ENCODE measurements at regions not wholly inside any gene's neighbourhood (a gene's known extent, or its start where the extent isn't known, plus 50 kb on each side); places are given as distances from the start of the nearest gene placed in this dataset.
A peak's percentile ranks its signal among the peaks of the same experiment; 100 is the strongest.

DNA sequence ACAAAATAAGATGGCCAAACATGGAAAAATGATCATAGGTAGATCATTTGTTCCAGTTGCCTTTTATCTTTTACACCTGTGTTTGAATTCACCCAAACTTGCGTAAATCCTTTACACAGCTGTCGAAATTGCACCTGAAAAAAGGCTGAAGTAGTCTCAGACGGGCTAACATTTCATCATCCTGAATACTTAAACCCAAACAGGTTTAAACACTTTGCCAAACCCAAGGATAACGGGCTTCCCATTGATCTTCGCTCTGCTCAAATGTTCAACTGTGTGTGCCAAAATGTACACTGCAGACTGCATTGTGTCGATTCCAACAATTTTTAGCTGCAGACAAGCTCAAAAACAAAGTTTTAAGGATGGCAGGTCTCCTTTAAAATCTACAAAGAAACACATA lies 288.7 kb upstream of the DDHD1 start:
- no peak for TF ChIP-seq POLR2A (IDR thresholded peaks at IDR 0.05)
- TF ChIP-seq CTCF (IDR thresholded peaks at IDR 0.05), result no peak
- no peak for TF ChIP-seq POLR2AphosphoS5 (IDR thresholded peaks at IDR 0.05)
- no peaks in the 10 kb centered on the region for H3K36me3 ChIP-seq
- no peak overlapping the region for H3K27ac ChIP-seq
- no peak overlapping the region for H3K4me3 ChIP-seq
- intact Hi-C loops (cut with DNase I), result no loop called here
- H3K27me3 ChIP-seq (replicated peaks; ENCODE audit: insufficient read depth), result no peaks in the 10 kb centered on the region
- H3K4me1 ChIP-seq (replicated peaks), result no peaks in the 10 kb centered on the region
- no peaks in the 10 kb centered on the region for H3K9me3 ChIP-seq
- DNase-seq (ENCODE audit: low spot score), result no peak
- WGBS, result 63% methylated on average over 6 of the region's 6 CpGs

DNA sequence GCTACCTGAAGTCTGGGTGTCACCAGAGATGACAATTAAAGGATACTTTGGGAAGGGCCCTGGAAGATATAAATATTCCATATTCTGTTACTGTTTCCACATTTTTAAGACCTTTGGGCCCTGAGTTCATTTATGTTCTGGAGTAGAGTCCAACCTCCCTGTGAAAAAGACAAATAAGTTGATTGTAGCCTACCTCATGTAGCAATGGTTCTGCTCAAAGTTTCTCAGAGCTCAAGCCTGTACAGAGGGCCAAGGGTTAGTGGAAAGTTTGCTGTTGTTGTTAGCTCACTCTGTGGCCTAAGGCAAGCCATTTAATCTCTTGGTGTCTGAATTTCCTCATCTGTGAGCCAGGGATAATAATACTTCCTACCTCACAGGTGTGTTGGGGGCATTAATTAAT lies 284.7 kb upstream of the DDHD1 start:
- TF ChIP-seq CTCF (IDR thresholded peaks at IDR 0.05) (no peak), POLR2AphosphoS5 (IDR thresholded peaks at IDR 0.05) (no peak), POLR2A (IDR thresholded peaks at IDR 0.05) (no peak)
- Histone ChIP-seq H3K36me3 (no peaks in the 10 kb centered on the region), H3K27me3 (replicated peaks; ENCODE audit: insufficient read depth) (no peaks in the 10 kb centered on the region), H3K4me1 (replicated peaks) (no peaks in the 10 kb centered on the region), H3K9me3 (no peaks in the 10 kb centered on the region), H3K27ac (no peak overlapping the region), H3K4me3 (no peak overlapping the region)
- no peak for DNase-seq (ENCODE audit: low spot score)
- intact Hi-C loops (cut with DNase I), result loop anchor here (10.0 kb wide), 1 partner anchor 907 kb away; no protein-coding TSS in a partner anchor

DNA sequence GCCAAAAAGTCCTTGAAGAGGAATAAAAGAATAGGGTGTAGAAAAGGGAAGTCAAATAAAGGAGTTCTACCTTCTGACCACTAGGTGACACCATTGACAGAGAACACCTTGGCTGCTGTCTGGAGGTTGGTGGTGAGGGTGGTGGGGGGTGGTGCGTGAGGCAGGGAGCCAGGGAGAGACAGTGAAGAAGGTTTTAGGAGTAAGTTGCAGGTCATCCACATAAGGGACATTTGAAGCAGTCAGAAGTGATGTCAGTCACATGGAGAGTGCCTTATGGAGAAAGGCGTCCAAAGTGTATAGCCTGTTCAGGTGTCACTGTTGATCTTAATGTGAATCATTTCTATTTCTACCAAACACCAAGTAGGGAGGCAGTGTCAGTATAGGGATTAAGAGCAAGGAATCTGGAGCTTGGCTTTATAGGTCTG lies 279.3 kb upstream of the DDHD1 start:
- H3K27ac ChIP-seq, result no peak overlapping the region
- no peaks in the 10 kb centered on the region for H3K9me3 ChIP-seq
- no peaks in the 10 kb centered on the region for H3K36me3 ChIP-seq
- 54% methylated on average over 2 of the region's 2 CpGs for WGBS
- H3K27me3 ChIP-seq (replicated peaks; ENCODE audit: insufficient read depth), result no peaks in the 10 kb centered on the region
- no peaks in the 10 kb centered on the region for H3K4me1 ChIP-seq (replicated peaks)
- DNase-seq (ENCODE audit: low spot score), result no peak
- intact Hi-C loops (cut with DNase I), result loop anchor here (2.0 to 10.0 kb wide), 2 partner anchors 108 to 912 kb away; no protein-coding TSS in a partner anchor
- no peak for TF ChIP-seq POLR2A (IDR thresholded peaks at IDR 0.05)
- no peak for TF ChIP-seq POLR2AphosphoS5 (IDR thresholded peaks at IDR 0.05)
- peak in 3 of 4 experiments; percentile 37 to 50 (median 44) for TF ChIP-seq CTCF (IDR thresholded peaks at IDR 0.05)
- no peak overlapping the region for H3K4me3 ChIP-seq

- Histone ChIP-seq H3K4me3 (no peak overlapping the region), H3K9me3 (no peaks in the 10 kb centered on the region), H3K27me3 (replicated peaks; ENCODE audit: insufficient read depth) (no peaks in the 10 kb centered on the region), H3K36me3 (no peaks in the 10 kb centered on the region), H3K4me1 (replicated peaks) (no peaks in the 10 kb centered on the region), H3K27ac (no peak overlapping the region)
- DNase-seq (ENCODE audit: low spot score), result no peak
- WGBS, result 63% methylated on average over 2 of the region's 2 CpGs
- intact Hi-C loops (cut with DNase I), result loop anchor here (10.0 kb wide), 1 partner anchor 914 kb away; no protein-coding TSS in a partner anchor
- TF ChIP-seq POLR2A (IDR thresholded peaks at IDR 0.05) (no peak), CTCF (IDR thresholded peaks at IDR 0.05) (no peak), POLR2AphosphoS5 (IDR thresholded peaks at IDR 0.05) (no peak)
Measured at GRCh38 chr14:53430870-53431269, 277.7 kb upstream of the DDHD1 start.

DNA sequence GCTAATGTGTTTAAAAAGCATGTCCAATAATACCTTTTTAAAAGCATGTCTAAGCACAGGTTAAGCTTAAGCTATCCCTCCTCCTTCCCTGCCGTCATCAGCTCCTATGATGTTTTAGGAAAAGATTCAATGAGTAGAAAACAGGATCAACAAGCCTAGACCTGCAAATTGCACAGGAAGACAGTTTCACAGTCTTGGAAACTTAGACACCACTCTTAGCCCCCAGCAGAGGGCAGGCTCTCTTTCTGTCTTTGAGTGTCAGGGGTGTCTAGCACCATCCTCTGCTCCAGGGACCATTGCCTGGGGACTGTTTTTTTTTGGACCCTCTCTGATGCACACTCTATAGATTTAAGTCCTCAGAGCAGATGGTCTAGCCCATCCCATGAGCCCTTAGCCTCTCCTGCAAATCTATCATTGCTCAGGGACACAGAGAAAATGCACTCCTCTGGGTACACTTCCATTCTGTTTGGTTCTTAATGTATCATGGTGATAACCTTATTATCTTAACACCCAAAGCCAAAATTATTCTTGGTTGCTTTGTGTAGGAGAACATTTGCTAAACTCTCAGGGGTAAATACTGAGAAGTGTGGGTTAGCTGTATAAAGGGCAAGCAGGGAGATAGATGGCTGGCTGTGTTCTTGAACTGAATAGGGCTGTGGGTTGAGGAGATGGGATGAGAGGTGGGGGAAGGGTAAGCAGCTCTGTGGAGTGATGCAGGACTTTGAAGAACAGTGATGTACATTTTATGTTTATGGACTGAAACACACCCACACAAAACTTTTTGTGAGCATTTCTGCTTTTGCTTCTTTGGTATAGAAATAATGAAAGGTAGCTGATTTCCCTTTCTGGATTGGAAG lies 259.9 kb upstream of the DDHD1 start:
- no peaks in the 10 kb centered on the region for H3K36me3 ChIP-seq
- intact Hi-C loops (cut with DNase I), result no loop called here
- TF ChIP-seq POLR2A (IDR thresholded peaks at IDR 0.05) (no peak), CTCF (IDR thresholded peaks at IDR 0.05) (no peak), POLR2AphosphoS5 (IDR thresholded peaks at IDR 0.05) (no peak)
- H3K4me1 ChIP-seq (replicated peaks), result no peaks in the 10 kb centered on the region
- no peaks in the 10 kb centered on the region for H3K27me3 ChIP-seq (replicated peaks; ENCODE audit: insufficient read depth)
- H3K9me3 ChIP-seq, result no peaks in the 10 kb centered on the region
- H3K27ac ChIP-seq, result no peak overlapping the region
- H3K4me3 ChIP-seq, result no peak overlapping the region
- WGBS, result 37% methylated on average over 1 of the region's 1 CpG
- no peak for DNase-seq (ENCODE audit: low spot score)
